GM10248 (cell line): ENCODE measurements at regions not wholly inside any gene's neighbourhood (a gene's known extent, or its start where the extent isn't known, plus 50 kb on each side); places are given as distances from the start of the nearest gene placed in this dataset.

Experiments
- CTCF ChIA-PET: fragments of 300-600 bp; sonication (Branson Sonifier 250); formaldehyde crosslinking; extraction: SDS; loops from one replicate; lab custom pipeline; 2021; ENCODE audit warnings: antibody characterized with exemption; lab: Yijun Ruan, JAX
- POLR2A ChIA-PET: fragments of 350-650 bp; sonication (Branson Sonifier 250); formaldehyde crosslinking; extraction: SDS; loops from one replicate; lab custom pipeline; 2020; ENCODE audit warnings: antibody characterized with exemption; lab: Yijun Ruan, JAX
- DNase-seq: peaks from one replicate; pipeline ENCODE4 v3.0.0; 2012; ENCODE audit errors: extremely low spot score
- CTCF ChIP-seq: IDR thresholded peaks from 2 replicates; pipeline ENCODE4 v1.5.1; 2012; ENCODE audit warnings: mild to moderate bottlenecking, low read depth; ENCODE audit errors: extremely low read depth, missing control alignments, control extremely low read depth

- ChIA-PET CTCF (interaction anchor here (1.3 to 1.9 kb wide), 3 partner anchors 9 to 11 kb away, joined by 3 to 7 read pairs (median 3); no protein-coding TSS in a partner anchor), POLR2A (no interaction called here)
- DNase-seq, result no peak
- no peak for TF ChIP-seq CTCF
These were observed 339.2 kb upstream of the JARID2 start for GRCh38 chr6:14906621-14907020.

DNA sequence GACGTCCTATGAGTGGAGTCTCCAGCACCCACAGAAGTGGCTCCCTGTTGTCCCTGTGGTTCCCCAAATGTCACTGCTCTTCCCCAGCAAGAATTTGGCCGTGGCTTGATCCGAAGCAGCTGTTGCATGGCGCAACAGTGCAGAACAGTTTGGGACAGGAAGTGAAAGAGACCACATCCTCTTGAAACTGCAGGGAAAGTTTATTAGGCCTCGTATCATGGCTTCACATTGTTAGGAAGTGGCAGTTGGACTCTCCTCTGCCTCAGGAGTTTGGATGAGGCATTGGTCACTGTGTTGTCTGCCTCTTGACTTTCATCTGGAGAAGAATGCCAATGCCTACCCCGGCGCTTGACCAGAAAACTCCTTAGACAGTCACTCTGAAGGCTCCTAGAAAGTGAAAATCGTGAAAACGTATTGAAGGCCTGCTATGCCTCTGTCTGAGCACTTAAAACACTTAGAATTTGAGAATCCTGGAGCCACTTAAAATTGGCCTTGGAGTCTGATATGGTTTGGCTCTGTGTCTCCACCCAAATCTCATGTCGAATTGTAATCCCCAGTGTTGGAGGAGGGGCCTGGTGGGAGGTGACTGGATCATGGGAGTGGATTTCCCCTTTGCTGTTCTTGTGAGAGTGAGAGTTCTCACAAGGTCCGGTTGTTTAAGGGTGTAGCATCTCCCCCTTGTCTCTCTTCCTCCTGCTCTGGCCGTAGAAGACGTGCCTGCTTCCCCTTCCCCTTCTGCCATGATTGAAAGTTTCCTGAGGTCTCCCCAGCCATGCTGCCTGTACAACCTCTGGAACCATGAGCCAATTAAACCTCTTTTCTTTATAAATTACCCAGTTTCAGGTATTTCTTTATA is 334.9 kb upstream of the JARID2 start:
- TF ChIP-seq CTCF, result no peak
- CTCF ChIA-PET, result interaction anchor here (1.5 kb wide), 1 partner anchor 9 kb away, joined by 3 read pairs; no protein-coding TSS in a partner anchor
- peak; percentile 64 for DNase-seq
- POLR2A ChIA-PET, result no interaction called here

GRCh38 chr6:14912226-14912625 is 333.6 kb upstream of the JARID2 start:
- ChIA-PET POLR2A (no interaction called here), CTCF (no interaction called here)
- no peak for TF ChIP-seq CTCF
- DNase-seq, result no peak

DNA sequence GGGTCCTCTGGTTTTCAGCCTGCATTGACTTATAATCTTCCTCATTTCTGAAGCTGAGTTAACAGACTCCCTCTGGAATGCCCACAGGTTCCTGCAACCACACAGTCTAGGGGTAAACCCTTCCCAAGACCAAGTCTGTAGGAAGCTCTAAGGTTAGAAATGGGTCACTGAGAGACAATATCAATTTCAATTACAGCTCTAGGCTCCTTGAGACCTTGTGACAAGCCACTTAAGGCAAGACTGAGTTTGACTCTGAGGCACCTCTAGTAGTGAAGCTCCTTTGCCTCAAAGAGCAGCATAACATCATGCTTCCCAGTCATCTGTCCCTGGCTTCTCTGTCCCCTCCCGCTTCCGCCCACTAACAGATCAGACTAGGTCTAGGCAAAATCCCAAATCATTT is 333.2 kb upstream of the JARID2 start:
- ChIA-PET POLR2A (no interaction called here), CTCF (no interaction called here)
- no peak for DNase-seq
- TF ChIP-seq CTCF, result no peak

DNA sequence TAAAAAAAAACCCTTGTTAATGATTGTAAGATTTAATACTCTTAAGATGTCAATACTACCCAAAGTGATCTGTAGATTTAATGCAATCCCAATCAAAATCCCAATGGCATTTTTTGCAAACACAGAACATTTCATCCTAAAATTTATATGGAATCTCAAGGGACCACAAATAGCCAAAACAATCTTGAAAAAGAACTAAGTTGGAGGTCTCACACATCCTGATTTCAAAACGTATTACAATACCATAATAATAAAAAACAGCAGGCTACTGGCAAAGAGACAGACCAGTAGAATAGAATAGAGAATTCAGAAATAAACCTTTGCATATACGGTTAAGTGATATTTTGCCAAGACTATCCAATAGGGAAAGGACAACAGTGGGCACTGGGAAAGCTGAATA is 331.9 kb upstream of the JARID2 start:
- ChIA-PET POLR2A (no interaction called here), CTCF (no interaction called here)
- no peak for TF ChIP-seq CTCF
- no peak for DNase-seq

- ChIA-PET POLR2A (no interaction called here), CTCF (interaction anchor here (0.7 to 1.3 kb wide), 4 partner anchors 8 to 66 kb away, joined by 3 read pairs; no protein-coding TSS in a partner anchor)
- no peak for DNase-seq
- no peak for TF ChIP-seq CTCF
These were observed 329.7 kb upstream of the JARID2 start for GRCh38 chr6:14915888-14916832.
